GM12873 (cell line): ENCODE measurements at regions not wholly inside any gene's neighbourhood (a gene's known extent, or its start where the extent isn't known, plus 50 kb on each side); places are given as distances from the start of the nearest gene placed in this dataset.

Experiments
- TF ChIP-seq, protein P1 (sequence below): IDR thresholded peaks from 2 replicates; pipeline ENCODE4 v1.5.1; 2012; ENCODE audit warnings: low read depth, mild to moderate bottlenecking, moderate library complexity, low read length, control low read depth; ENCODE audit not compliant: insufficient read depth; ENCODE audit errors: missing control alignments

DNA sequence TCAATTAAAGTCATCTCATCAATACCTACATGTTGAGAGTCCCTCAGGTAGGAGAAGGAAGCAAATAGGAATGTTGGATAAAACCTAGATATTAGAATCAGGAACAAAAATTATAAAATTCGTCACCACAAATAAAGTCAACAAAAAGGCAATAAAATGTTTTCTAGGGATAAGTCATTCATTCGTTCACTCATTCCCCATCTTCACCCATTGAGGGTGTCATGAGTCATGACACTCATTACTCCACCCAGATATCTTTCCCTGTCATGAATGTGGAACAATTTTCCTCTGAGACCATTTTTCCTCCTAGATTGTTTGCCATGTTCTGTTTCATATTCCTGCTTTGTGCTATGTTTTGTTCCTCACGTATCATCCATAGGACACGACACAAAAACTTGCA is 50.9 kb upstream of the OLIG3 start:
- TF ChIP-seq, protein P1, sequence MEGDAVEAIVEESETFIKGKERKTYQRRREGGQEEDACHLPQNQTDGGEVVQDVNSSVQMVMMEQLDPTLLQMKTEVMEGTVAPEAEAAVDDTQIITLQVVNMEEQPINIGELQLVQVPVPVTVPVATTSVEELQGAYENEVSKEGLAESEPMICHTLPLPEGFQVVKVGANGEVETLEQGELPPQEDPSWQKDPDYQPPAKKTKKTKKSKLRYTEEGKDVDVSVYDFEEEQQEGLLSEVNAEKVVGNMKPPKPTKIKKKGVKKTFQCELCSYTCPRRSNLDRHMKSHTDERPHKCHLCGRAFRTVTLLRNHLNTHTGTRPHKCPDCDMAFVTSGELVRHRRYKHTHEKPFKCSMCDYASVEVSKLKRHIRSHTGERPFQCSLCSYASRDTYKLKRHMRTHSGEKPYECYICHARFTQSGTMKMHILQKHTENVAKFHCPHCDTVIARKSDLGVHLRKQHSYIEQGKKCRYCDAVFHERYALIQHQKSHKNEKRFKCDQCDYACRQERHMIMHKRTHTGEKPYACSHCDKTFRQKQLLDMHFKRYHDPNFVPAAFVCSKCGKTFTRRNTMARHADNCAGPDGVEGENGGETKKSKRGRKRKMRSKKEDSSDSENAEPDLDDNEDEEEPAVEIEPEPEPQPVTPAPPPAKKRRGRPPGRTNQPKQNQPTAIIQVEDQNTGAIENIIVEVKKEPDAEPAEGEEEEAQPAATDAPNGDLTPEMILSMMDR, result no peak

DNA sequence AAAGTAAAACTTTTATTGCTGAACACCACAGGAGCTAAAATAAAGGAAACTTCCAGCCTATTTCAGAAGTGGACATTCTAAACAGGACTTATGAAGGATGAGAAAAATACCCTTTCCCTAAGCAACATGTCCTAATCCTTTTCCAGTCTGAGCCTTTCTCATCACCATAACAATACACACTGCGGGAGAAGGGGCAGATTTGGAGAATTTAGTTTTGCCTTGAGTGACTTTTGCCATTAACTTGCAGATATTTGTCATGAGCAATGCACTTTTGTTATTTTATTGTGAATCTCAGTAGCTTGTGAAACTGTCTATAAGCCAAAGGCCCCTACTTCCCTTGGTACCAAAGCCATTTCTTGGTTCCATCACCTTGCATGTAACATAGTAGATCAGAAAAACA is 53.0 kb upstream of the OLIG3 start:
- TF ChIP-seq, protein P1, result no peak

DNA sequence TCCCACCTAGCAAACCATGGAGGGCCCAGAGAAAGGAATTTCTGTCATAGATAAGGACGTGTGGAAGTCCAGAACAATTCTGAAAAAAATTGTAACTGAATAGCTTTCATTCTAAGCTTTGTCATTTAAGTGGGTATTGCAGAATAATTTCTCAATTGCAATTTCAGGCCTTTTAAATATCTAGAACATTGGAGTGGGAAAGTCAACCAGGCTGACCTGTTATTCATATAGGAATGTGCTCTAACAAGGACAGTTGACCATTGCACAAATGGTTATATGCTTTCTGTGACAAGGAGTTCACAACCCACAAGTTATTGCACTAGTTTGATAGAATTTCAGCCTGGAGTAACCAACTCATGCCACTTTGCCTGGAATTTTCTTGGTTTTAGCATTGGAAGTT is 53.4 kb upstream of the OLIG3 start:
- TF ChIP-seq, protein P1, result no peak

- TF ChIP-seq, protein P1, result no peak
These were observed 54.9 kb upstream of the OLIG3 start for GRCh38 chr6:137549106-137549505.

DNA sequence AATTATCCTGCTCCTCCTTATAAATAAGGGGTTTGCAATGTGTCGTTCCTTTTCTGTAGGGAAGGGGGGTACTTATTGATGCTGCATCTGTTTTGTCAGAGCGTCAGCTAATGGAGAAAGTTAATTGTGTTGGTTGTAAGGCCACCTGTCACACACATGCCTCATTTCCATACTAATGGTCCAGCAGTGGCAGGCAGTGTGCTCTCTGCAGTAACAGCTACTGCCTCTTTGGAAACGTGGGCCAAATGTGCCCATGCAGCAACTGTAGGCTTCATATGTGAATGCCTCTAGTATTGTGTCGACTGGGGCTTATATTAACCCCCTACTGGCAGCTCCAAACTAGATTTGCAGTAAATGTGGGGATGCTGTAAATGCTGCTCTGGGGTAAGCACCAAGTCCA is 56.3 kb upstream of the OLIG3 start:
- TF ChIP-seq, protein P1, result no peak

- TF ChIP-seq, protein P1, result no peak
These were observed 58.0 kb upstream of the OLIG3 start for GRCh38 chr6:137552146-137552545.

- TF ChIP-seq, protein P1, result no peak
These were observed 58.6 kb upstream of the OLIG3 start for GRCh38 chr6:137552809-137553208.
